LNCaP clone FGC (cell line): ENCODE measurements at regions not wholly inside any gene's neighbourhood (a gene's known extent, or its start where the extent isn't known, plus 50 kb on each side); places are given as distances from the start of the nearest gene placed in this dataset.

Experiments
- DNase-seq: peaks from one replicate; pipeline ENCODE4 v3.0.0-alpha.2; 2011; ENCODE audit warnings: low read depth
- H3K4me3 ChIP-seq: 2 replicates; pipeline ENCODE4 v1.5.1; 2011; ENCODE audit warnings: mild to moderate bottlenecking, low read depth, low read length, control low read depth
- TF ChIP-seq, protein P1 (sequence below): IDR thresholded peaks from 2 replicates; pipeline ENCODE4 v1.5.1; 2012; ENCODE audit warnings: mild to moderate bottlenecking; ENCODE audit not compliant: control insufficient read depth, insufficient read depth; ENCODE audit errors: extremely low read depth

DNA sequence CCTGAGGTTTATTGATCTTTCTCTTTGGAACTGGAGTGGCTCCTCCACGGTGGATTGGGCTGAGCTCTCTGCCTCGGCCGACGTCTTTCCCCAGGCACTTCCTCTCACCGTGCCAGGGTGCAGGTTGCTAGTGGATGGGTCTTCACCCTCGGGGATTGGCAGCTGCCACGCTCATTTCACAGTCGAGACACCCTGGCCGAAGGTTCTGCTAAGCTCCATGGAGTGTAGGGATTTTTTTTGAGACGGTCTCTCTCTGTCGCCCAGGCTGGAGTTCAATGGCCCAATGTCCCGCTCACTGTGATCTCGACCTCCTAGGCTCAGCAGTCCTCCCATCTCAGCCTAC lies 280.8 kb downstream of the SEC14L1 start:
- H3K4me3 ChIP-seq = no peak overlapping the region
- TF ChIP-seq, protein P1, sequence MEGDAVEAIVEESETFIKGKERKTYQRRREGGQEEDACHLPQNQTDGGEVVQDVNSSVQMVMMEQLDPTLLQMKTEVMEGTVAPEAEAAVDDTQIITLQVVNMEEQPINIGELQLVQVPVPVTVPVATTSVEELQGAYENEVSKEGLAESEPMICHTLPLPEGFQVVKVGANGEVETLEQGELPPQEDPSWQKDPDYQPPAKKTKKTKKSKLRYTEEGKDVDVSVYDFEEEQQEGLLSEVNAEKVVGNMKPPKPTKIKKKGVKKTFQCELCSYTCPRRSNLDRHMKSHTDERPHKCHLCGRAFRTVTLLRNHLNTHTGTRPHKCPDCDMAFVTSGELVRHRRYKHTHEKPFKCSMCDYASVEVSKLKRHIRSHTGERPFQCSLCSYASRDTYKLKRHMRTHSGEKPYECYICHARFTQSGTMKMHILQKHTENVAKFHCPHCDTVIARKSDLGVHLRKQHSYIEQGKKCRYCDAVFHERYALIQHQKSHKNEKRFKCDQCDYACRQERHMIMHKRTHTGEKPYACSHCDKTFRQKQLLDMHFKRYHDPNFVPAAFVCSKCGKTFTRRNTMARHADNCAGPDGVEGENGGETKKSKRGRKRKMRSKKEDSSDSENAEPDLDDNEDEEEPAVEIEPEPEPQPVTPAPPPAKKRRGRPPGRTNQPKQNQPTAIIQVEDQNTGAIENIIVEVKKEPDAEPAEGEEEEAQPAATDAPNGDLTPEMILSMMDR = no peak
- no peak for DNase-seq

DNA sequence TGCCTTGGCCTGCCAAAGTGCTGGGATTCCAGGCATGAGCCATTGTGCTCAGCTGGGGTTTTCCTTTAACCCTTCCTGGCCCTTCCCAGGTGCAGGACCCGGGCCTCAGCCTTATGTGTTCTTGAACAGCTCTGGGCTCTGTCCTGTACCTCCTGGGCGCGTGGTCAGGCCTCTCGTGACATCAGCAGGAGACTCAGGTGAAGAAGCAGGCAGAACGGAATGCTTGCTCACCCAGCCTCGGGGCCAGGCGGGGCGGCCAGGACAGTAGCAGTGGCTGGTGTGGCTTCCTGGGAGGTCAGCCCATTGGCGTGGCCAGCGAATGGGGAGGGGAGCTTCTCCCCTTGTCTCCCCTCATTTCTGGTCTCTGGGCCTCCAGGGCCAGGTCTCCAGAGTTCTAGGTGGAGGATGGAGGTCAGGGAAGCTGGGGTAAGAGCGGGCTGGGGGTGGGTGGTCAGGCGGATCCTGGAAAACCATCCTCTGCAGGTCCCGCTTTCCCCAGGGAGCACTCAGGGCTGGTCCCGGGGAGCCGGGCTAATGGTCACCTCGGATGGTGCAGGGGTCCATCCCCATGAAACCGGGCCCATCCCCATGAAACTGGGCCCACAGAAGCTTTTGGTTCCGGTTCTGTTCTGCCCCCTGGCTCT lies 281.5 kb downstream of the SEC14L1 start:
- H3K4me3 ChIP-seq = no peak overlapping the region
- TF ChIP-seq, protein P1 = no peak
- no peak for DNase-seq

DNA sequence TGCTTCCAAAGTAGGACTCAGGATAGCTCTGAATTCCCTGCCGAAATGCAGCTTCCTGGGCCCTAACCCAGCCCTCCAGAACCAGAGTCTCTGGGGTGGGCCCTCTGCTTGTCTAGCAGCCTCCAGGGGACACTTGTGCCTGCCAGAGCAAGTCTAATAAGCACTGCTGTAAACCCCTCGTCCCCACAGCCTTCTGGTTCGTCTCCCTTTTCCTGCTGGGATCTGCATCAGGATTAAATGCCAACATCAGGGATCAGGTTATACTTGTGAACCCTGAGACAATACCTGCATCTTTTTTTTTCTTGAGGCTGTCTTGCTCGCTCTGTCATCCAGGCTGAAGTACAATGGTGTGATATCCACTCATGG lies 282.0 kb downstream of the SEC14L1 start:
- DNase-seq = no peak
- TF ChIP-seq, protein P1 = no peak
- H3K4me3 ChIP-seq = no peak overlapping the region

DNA sequence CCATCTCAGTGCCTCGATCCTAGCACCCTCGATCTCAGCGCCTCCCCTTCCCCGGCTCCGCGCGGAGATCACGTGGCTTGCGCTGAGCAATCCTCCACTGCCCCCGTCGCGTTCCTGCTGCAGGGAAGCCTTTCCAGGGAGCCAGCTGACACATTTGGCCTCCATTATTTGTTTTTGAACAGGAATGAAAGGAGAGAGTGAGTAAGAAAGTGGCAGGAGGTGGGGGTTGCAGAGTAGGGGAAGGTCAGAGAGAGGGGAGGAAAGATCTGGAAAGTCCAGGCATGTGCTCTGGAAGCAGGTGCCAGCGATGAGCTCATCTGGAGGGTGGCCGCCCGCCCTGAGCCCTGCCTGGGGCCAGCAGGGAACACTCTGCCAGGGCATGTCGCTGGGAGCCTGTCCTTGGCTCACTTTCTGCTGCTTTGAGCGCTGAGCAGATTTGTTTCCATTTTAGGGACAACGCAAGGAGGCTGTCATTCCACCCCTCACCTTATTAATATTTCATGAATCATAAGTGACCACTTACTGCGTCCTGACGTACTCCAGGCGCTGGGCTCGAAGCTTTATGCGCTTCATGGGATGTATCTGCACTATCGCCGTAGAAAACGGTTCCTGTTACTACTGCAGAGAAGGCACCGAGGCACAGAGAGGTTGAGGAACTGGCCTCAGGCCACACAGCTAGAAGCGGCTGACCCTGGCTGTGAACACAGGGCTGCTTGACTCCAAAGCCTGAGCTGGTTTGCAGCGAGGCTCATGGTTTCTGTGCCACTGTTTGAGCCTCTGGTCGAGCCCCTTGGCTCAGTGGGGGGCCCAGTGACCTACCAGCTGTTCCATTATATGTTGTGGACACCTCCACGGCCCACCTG lies 283.1 kb downstream of the SEC14L1 start:
- TF ChIP-seq, protein P1 = no peak
- no peak overlapping the region for H3K4me3 ChIP-seq
- DNase-seq = peak; percentile 32

DNA sequence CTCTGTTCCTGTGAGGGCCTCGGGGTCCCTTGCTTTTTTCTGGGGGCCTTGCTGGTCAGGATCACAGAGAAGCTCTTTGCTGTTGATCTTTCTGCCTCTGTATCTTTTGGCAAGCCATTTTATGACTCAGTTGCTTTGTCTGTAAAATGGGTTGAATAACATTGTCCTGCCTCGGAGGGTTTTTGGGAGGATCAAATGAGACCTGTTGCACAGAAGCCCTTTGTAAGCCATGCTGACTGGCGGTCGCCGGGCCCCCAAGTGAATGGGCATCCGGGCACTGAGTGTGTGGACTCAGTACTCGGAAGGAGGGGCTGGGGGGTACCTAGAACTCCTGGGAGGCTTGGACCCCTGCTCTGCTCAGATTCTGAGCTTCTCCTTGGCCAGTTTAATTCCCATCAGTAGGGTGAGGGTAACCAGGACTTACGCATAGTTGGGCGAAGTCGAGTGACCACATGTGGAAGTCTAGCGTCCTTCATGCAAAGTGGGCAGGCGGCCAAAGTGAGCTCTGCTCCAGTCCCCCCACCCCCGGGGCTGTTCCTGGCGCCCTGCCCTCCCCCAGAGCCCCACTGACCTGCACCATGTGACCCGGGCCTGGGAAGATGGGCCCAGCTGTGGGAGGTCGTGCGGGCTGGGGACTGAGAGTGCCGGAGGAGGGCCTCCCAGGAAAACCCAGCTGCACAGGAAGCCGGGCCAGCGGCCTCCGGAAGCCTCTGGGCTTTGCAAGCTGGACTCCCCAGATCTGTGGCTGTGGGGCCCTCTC lies 284.0 kb downstream of the SEC14L1 start:
- TF ChIP-seq, protein P1 = no peak
- H3K4me3 ChIP-seq = no peak overlapping the region
- DNase-seq = no peak

DNA sequence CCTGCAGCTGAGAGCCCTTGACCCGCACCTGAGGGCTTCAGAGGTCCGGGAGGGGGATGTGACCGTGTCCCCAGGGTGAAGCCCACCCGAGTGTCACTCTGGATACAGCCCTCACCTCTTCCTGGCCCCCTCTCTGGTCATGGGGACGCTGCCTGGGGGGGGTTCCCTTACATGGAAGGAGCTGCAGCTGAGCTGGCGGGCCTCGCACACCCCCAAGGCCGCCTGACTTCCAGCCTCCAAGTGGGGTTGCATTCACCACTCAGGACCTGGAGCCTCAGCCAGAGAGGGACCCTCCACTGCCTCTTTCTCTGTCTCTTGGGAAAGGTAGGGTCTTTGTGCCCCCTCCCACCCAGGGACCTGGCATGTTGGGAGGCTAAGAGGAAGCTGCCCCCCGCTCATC lies 284.6 kb downstream of the SEC14L1 start:
- H3K4me3 ChIP-seq = no peak overlapping the region
- TF ChIP-seq, protein P1 = no peak
- DNase-seq = no peak
